ENCODE measurements at regions not wholly inside any gene's neighbourhood (a gene's known extent, or its start where the extent isn't known, plus 50 kb on each side); places are given as distances from the start of the nearest gene placed in this dataset.

DNA sequence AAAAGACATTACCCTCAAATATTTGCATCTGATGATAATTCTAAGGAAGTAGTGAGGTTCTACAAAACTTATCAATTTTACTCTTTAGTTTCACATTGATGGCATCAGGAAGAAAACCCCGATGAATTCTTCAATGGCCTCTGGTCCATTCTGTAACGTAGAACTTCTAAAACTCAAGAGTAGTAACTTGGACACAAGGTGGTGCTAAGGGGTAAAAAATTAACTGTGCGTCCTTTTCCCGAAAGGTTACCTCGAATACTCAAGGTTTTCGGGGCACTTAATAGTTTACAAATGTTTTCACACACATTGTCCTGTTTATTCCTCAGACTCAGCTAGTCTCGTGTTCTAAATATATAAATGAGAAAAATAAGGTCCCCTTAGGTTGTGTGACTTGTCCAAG, 517.3 kb upstream of the ZFHX3 start:
- no peak overlapping the region for H3K4me2 ChIP-seq
- no peaks in the 10 kb centered on the region for H3K79me2 ChIP-seq (ENCODE audit: insufficient read depth)
- TF ChIP-seq POLR2AphosphoS5 (IDR thresholded peaks at IDR 0.05; ENCODE audit: low read depth, low read length), result no peak
- TF ChIP-seq RAD21 (IDR thresholded peaks at IDR 0.05; ENCODE audit: low read length), result peak; percentile 38; the same call in 1 of the 2 replicates
- ChIA-PET POLR2A (no interaction called here), CTCF (interaction anchor here (0.6 kb wide), 1 partner anchor 710 kb away, joined by 3 read pairs; no protein-coding TSS in a partner anchor)
- peaks cover 0 to 15% of the 10 kb centered on the region in 2 experiments; a peak in 2 of 4 replicates for H3K4me1 ChIP-seq (ENCODE audit: control insufficient read depth in 1 of 2, insufficient read depth in 2 of 2, low read depth in 1 of 2, low read length in 1 of 2)
- DNase-seq, result no peak
- no peaks in the 10 kb centered on the region for H3F3A ChIP-seq (replicated peaks; ENCODE audit: insufficient read depth)
- H3K9me3 ChIP-seq, result no peaks in the 10 kb centered on the region
- no peaks in the 10 kb centered on the region; the same call in 1 of the 2 replicates for H3K27me3 ChIP-seq (ENCODE audit: insufficient read depth)
- H3K9me2 ChIP-seq, result no peaks in the 10 kb centered on the region
- no peaks in the 10 kb centered on the region for H3K36me3 ChIP-seq (replicated peaks in 1 of 2; ENCODE audit: control insufficient read depth in 1 of 2, insufficient read depth in 2 of 2, low read length in 1 of 2)
- H2AFZ ChIP-seq (ENCODE audit: low read depth), result no peak overlapping the region
- H3K9ac ChIP-seq, result no peak overlapping the region
- no peaks in the 10 kb centered on the region for H4K20me1 ChIP-seq (ENCODE audit: insufficient read depth)
- 34% methylated on average over 7 of the region's 7 CpGs for WGBS (ENCODE audit: low lambda C conversion rate)
- H3K27ac ChIP-seq (ENCODE audit: low read depth in 2 of 2, low read length in 1 of 2), result no peak overlapping the region
- no peak overlapping the region for H3K4me3 ChIP-seq (ENCODE audit: low read depth in 2 of 2, low read length in 1 of 2)

DNA sequence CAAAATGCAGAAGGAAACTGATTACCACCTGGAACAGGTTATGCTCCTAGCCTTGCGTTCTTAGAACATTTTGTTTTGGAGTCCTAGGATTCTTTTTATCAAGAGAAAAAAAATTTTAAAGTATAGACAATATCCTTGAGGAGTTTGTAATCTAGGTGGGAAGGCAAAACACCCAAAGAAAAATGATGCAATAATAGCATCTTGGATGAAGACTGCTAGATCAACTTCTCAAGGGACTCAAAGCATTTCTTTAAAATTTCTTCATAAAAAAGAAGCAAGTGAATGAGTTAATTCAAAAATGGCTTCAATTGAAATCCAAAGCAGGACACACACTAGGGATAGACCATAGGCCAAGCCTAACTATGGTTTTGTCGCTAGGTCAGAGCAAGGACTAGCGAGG, 515.8 kb upstream of the ZFHX3 start:
- H3K9me2 ChIP-seq, result no peaks in the 10 kb centered on the region
- no peaks in the 10 kb centered on the region for H3F3A ChIP-seq (replicated peaks; ENCODE audit: insufficient read depth)
- 32% methylated on average over 3 of the region's 3 CpGs for WGBS (ENCODE audit: low lambda C conversion rate)
- H3K4me3 ChIP-seq (ENCODE audit: low read depth in 2 of 2, low read length in 1 of 2), result no peak overlapping the region
- CTCF ChIA-PET, result no interaction called here
- no peak overlapping the region for H2AFZ ChIP-seq (ENCODE audit: low read depth)
- H3K36me3 ChIP-seq (replicated peaks in 1 of 2; ENCODE audit: control insufficient read depth in 1 of 2, insufficient read depth in 2 of 2, low read length in 1 of 2), result no peaks in the 10 kb centered on the region
- H3K27me3 ChIP-seq (ENCODE audit: insufficient read depth), result no peaks in the 10 kb centered on the region; the same call in 1 of the 2 replicates
- TF ChIP-seq TEAD4 (IDR thresholded peaks at IDR 0.05; ENCODE audit: borderline replicate concordance, insufficient read depth) (no peak), YY1 (IDR thresholded peaks at IDR 0.05; ENCODE audit: low read depth) (no peak), RCOR1 (IDR thresholded peaks at IDR 0.05; ENCODE audit: low read length) (no peak), EP300 (IDR thresholded peaks at IDR 0.05; ENCODE audit: borderline replicate concordance in 1 of 2, low read depth in 1 of 2, low read length in 1 of 2) (no peak), MEF2A (IDR thresholded peaks at IDR 0.05; ENCODE audit: borderline replicate concordance, low read depth) (no peak), FOSL2 (IDR thresholded peaks at IDR 0.05; ENCODE audit: borderline replicate concordance, low read depth) (no peak), MXI1 (IDR thresholded peaks at IDR 0.05; ENCODE audit: low read depth, low read length) (no peak), EZH2phosphoT487 (IDR thresholded peaks at IDR 0.05; ENCODE audit: borderline replicate concordance, low read depth) (no peak), CHD2 (IDR thresholded peaks at IDR 0.05; ENCODE audit: low read length, partially characterized antibody) (no peak), SIN3A (IDR thresholded peaks at IDR 0.05; ENCODE audit: borderline replicate concordance, low read depth, low read length) (no peak), TAF1 (IDR thresholded peaks at IDR 0.05; ENCODE audit: borderline replicate concordance, low read depth, low read length) (no peak), RAD21 (IDR thresholded peaks at IDR 0.05; ENCODE audit: low read length) (no peak), JUND (IDR thresholded peaks at IDR 0.05) (no peak), FOXM1 (IDR thresholded peaks at IDR 0.05; ENCODE audit: low read depth) (no peak), GATA2 (CRISPR knock-in tag; IDR thresholded peaks at IDR 0.05) (no peak), RFX5 (IDR thresholded peaks at IDR 0.05; ENCODE audit: low read length) (no peak)
- TF ChIP-seq, protein P1, sequence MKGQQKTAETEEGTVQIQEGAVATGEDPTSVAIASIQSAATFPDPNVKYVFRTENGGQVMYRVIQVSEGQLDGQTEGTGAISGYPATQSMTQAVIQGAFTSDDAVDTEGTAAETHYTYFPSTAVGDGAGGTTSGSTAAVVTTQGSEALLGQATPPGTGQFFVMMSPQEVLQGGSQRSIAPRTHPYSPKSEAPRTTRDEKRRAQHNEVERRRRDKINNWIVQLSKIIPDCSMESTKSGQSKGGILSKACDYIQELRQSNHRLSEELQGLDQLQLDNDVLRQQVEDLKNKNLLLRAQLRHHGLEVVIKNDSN (IDR thresholded peaks at IDR 0.05; ENCODE audit: borderline replicate concordance, low read depth), result no peak
- TF ChIP-seq, protein P2, sequence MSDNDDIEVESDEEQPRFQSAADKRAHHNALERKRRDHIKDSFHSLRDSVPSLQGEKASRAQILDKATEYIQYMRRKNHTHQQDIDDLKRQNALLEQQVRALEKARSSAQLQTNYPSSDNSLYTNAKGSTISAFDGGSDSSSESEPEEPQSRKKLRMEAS (IDR thresholded peaks at IDR 0.05; ENCODE audit: low read depth), result no peak
- TF ChIP-seq, protein P3, sequence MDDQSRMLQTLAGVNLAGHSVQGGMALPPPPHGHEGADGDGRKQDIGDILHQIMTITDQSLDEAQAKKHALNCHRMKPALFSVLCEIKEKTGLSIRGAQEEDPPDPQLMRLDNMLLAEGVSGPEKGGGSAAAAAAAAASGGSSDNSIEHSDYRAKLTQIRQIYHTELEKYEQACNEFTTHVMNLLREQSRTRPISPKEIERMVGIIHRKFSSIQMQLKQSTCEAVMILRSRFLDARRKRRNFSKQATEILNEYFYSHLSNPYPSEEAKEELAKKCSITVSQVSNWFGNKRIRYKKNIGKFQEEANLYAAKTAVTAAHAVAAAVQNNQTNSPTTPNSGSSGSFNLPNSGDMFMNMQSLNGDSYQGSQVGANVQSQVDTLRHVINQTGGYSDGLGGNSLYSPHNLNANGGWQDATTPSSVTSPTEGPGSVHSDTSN (IDR thresholded peaks at IDR 0.05), result no peak
- H3K9ac ChIP-seq, result no peak overlapping the region
- H3K4me2 ChIP-seq, result no peak overlapping the region
- no peak for DNase-seq
- H3K4me1 ChIP-seq (ENCODE audit: control insufficient read depth in 1 of 2, insufficient read depth in 2 of 2, low read depth in 1 of 2, low read length in 1 of 2), result peaks cover 0 to 19% of the 10 kb centered on the region in 2 experiments; a peak in 1 of 4 replicates
- no peaks in the 10 kb centered on the region for H3K79me2 ChIP-seq (ENCODE audit: insufficient read depth)
- no peak overlapping the region for H3K27ac ChIP-seq (ENCODE audit: low read depth in 2 of 2, low read length in 1 of 2)
- no peaks in the 10 kb centered on the region for H4K20me1 ChIP-seq (ENCODE audit: insufficient read depth)
- H3K9me3 ChIP-seq, result no peaks in the 10 kb centered on the region
- POLR2A ChIA-PET, result no interaction called here

All from SK-N-SH (cell line).